ENCODE measurements at regions not wholly inside any gene's neighbourhood (a gene's known extent, or its start where the extent isn't known, plus 50 kb on each side); places are given as distances from the start of the nearest gene placed in this dataset.

DNA sequence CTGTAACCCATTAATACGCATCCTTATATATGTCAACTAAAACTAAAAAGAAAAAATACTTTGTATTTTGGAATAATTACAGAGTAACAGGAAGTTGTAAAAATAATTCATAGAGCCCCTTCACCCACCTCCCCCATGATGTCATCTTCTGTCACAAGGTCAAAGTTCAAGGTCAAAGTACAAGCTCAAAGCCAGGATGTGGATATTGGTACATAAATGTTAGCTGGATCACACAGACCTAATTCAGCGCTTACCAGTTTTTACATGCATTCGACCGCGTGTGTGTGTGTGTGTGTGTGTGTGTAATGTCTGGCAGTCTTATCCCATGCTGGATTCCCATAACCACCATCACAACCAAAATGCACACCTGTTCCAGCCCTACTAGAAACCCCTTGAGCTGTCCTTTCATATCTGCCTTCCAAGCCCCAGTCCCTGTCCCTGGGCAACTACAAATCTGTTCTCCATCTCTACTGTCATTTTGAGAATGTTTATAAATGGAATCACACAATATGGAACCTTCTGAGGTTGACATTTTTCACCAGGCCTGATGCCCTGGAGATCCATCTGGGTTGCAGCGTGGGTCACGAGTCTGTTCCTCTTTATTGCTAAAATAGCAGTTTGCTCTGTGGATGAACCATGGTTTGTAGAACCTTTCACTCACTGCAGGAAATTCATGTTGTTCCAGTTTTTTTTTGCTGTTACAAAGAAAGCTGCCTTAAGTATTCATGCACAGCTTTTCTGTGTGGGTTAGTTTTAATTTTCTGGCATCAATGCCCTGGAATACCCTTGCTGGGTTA lies 153.6 kb upstream of the PITRM1 start:
- TF ChIP-seq, protein P1, sequence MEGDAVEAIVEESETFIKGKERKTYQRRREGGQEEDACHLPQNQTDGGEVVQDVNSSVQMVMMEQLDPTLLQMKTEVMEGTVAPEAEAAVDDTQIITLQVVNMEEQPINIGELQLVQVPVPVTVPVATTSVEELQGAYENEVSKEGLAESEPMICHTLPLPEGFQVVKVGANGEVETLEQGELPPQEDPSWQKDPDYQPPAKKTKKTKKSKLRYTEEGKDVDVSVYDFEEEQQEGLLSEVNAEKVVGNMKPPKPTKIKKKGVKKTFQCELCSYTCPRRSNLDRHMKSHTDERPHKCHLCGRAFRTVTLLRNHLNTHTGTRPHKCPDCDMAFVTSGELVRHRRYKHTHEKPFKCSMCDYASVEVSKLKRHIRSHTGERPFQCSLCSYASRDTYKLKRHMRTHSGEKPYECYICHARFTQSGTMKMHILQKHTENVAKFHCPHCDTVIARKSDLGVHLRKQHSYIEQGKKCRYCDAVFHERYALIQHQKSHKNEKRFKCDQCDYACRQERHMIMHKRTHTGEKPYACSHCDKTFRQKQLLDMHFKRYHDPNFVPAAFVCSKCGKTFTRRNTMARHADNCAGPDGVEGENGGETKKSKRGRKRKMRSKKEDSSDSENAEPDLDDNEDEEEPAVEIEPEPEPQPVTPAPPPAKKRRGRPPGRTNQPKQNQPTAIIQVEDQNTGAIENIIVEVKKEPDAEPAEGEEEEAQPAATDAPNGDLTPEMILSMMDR (IDR thresholded peaks at IDR 0.05; ENCODE audit: low read depth, low read length): no peak
- no peak for TF ChIP-seq POLR2A (IDR thresholded peaks at IDR 0.05; ENCODE audit: extremely low read depth, insufficient read length)
